GM12872 (cell line): ENCODE measurements at regions not wholly inside any gene's neighbourhood (a gene's known extent, or its start where the extent isn't known, plus 50 kb on each side); places are given as distances from the start of the nearest gene placed in this dataset.

Experiments used
- TF ChIP-seq, protein P1 (sequence below): IDR thresholded peaks from 3 replicates; pipeline ENCODE4 v1.5.1; 2011; ENCODE audit warnings: low read depth, mild to moderate bottlenecking, low read length, moderate library complexity; ENCODE audit not compliant: insufficient read depth

DNA sequence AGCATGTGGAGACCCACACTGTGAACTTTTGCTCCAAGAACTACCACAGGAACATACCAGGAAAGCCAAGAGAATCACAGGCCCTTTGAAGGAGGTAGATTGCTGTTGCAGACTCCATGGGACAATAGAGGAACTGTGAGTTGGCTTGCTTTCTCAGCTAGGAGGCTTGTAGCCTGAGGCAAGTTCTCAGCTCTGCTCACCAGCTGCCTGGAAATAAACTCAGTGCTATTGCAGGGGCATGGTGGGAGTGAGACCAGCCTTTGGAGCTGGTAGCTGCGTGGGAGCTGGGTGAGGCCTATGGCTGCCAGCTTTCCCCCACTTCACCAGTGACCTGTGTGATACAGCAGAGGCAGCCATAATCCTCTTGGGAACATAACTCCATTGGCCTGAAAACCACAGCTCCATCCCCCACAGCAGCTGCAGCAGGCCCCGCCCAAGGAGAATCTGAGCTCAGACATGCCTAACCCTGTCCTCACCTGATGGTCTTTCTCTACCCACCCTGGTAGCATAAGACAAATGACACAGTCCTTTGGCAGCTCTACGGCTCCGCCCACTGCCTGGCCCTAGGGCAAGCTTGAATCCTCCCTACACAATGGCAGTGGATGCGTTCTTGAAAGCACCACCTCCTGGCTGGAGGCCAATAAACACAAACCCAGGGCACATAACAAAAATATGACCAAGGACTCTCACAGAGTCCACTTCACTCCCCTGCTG, 389.5 kb downstream of the KIF4B start:
- TF ChIP-seq, protein P1, sequence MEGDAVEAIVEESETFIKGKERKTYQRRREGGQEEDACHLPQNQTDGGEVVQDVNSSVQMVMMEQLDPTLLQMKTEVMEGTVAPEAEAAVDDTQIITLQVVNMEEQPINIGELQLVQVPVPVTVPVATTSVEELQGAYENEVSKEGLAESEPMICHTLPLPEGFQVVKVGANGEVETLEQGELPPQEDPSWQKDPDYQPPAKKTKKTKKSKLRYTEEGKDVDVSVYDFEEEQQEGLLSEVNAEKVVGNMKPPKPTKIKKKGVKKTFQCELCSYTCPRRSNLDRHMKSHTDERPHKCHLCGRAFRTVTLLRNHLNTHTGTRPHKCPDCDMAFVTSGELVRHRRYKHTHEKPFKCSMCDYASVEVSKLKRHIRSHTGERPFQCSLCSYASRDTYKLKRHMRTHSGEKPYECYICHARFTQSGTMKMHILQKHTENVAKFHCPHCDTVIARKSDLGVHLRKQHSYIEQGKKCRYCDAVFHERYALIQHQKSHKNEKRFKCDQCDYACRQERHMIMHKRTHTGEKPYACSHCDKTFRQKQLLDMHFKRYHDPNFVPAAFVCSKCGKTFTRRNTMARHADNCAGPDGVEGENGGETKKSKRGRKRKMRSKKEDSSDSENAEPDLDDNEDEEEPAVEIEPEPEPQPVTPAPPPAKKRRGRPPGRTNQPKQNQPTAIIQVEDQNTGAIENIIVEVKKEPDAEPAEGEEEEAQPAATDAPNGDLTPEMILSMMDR, result no peak

DNA sequence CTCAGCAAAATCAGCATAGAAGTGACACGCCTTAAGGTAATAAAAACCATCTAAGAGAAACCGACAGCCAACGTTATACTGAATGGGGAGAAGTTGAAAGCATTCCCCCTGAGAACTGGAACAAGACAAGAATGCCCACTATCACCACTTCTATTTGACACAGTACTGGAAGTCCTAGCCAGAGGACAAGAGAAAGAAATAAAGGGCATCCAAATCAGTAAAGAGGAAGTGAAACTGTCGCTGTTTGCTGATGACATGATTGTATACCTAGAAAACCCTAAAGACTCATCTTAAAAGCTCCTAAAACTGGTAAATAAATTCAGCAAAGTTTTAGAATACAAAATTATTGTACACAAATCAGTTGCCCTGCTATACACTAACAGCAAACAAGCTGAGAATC, 393.3 kb downstream of the KIF4B start:
- TF ChIP-seq, protein P1, result no peak

DNA sequence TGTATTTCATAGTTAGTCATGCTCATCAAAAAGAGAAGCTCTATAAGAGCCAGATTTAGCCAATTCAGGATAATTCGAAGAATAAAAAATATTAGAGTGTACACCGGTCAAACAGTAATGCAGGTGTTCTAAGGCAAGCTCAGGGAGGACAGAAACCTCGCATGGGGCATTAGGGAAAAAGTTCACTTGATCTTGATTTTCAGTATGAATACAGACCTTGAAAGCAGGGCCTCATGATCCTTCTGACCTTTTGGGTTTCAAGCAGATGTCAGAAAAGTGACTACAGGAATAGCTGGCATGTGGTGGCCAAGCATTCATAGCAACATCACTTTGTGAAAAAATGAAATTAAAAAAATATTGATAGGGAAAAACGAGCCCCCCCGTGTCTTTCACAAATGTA, 394.9 kb downstream of the KIF4B start:
- TF ChIP-seq, protein P1, result no peak

GRCh38 chr5:155416765-155417164, 403.2 kb downstream of the KIF4B start:
- TF ChIP-seq, protein P1, result no peak

DNA sequence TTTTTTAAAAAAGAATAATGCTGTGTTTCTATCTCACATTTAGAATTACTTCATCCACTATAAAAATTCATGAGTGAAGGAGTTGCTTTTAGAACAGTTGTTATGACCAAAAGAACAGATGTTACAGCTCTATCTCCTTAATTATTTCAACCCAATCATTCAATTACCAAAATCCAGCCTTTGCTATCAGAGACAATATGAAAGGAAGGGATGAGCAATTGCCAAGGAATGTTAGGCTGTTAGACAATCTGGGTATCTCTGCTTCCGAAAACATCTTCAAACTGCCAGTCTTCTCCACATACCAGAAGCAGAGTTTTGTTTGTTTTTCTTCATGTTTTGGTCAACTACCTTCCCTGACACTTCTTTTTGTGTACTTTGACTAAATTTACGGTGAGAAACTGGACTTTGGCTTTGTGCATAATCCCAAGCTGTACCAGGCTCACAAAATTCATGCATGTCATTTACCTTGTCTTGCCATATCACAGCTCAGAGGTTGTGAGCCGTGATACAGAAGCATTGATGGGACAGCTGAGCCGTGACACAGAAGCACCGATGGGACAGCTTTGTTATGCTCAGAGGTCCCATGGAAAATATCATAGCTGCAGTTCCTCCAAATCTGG, 405.5 kb downstream of the KIF4B start:
- TF ChIP-seq, protein P1, result no peak

DNA sequence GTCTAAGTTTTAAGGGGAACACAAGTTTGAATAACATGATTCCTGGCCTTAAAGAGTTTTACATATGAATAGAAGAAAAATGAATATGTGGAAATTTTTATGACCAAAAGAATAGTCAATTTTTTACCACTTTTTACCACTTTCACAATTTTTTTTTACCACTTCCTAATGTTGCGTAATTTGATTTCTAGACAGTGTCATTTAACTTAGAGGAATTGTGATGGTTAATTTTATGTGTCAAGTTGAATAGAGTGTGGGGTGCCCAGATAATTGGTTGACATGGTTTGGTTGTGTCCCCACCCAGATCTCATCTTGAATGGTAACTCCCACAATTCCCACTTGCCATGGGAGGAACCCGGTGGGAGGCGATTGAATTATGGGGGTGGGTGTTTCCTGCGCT, 416.6 kb downstream of the KIF4B start:
- TF ChIP-seq, protein P1, result no peak

DNA sequence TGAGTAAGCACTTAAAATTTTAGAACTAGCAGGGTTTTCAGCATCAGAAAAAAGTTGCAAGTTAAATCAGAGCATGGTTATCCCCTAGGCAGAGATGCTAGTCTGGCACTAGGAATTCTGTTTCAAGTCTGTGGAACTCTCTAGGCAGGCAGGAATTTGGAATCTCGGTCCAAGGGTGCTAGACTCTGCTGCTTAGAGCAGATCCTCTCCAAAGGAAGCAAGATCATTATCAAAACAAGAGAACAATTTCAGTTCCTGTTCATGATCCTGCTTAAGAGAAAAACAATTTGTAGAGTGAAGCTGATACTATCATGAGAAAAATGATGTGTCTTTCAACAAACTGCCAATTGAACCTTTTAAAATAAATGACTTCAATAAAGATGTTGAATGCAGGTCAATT, 420.7 kb downstream of the KIF4B start:
- TF ChIP-seq, protein P1, result no peak
